Chondrocyte (in vitro differentiated cells): ENCODE measurements at regions not wholly inside any gene's neighbourhood (a gene's known extent, or its start where the extent isn't known, plus 50 kb on each side); places are given as distances from the start of the nearest gene placed in this dataset.
"Not testable (repeated sequence)": the region's sequence is repeated elsewhere in the genome, so short reads cannot be mapped to it uniquely, and the experiment has no call there.

Source experiments
- DNase-seq: peaks from one replicate; pipeline ENCODE4 v3.0.0; 2021; ENCODE audit warnings: mixed read lengths, low spot score
- H3K27ac Mint-ChIP-seq: one replicate; pipeline ENCODE4 v1.8.0; 2021; ENCODE audit warnings: mild to moderate bottlenecking, moderate library complexity, mixed read lengths; ENCODE audit not compliant: unreplicated experiment
- H3K27me3 Mint-ChIP-seq: 2 replicates; pipeline ENCODE4 v1.8.0; 2021; ENCODE audit warnings: low read depth, mixed read lengths
- H3K36me3 Mint-ChIP-seq: 2 replicates; pipeline ENCODE4 v1.8.0; 2021; ENCODE audit warnings: low read depth, mixed read lengths
- H3K4me1 Mint-ChIP-seq: 2 replicates; pipeline ENCODE4 v1.8.0; 2021; ENCODE audit warnings: low read depth, mild to moderate bottlenecking, mixed read lengths
- H3K4me3 Mint-ChIP-seq: one replicate; pipeline ENCODE4 v1.8.0; 2021; ENCODE audit warnings: mild to moderate bottlenecking, moderate library complexity, mixed read lengths; ENCODE audit not compliant: unreplicated experiment
- H3K9me3 Mint-ChIP-seq: 2 replicates; pipeline ENCODE4 v1.8.0; 2021; ENCODE audit warnings: low read depth, mixed read lengths
- CTCF ChIP-seq: fragments of 200-600 bp; sonication (generic); IDR thresholded peaks from 2 replicates; pipeline ENCODE4 v1.5.0; 2021; ENCODE audit warnings: antibody characterized with exemption, mild to moderate bottlenecking, moderate library complexity

DNA sequence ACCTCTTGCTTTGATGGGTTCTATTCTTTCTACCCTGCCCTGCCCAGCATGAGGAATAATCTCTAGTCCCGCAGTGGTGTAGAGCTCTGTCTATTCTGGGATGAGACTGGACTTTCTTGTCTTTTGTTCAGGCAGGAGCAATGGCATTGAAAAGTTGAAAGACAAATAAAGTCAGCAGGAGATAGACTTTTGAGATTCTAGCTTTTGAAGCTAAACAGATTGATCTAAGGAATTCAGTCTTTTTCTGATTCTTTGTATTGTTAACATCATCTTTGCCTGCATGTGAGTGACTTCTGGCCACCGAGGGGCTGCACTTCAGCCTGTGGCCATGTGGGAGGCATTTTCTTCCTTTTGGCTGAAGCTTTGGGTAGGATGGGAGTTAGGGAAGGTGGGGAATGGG lies 132.4 kb downstream of the MRPL57 start:
- TF ChIP-seq CTCF: no peak
- no peak overlapping the region for H3K27ac Mint-ChIP-seq
- H3K4me3 Mint-ChIP-seq: no peak overlapping the region
- peaks cover 2% of the 10 kb centered on the region for H3K9me3 Mint-ChIP-seq
- no peaks in the 10 kb centered on the region for H3K4me1 Mint-ChIP-seq
- no peak for DNase-seq
- H3K36me3 Mint-ChIP-seq: peaks cover 10% of the 10 kb centered on the region
- H3K27me3 Mint-ChIP-seq: no peaks in the 10 kb centered on the region

- Mint-ChIP-seq H3K9me3 (peaks cover 2% of the 10 kb centered on the region), H3K36me3 (peaks cover 7% of the 10 kb centered on the region), H3K27me3 (no peaks in the 10 kb centered on the region), H3K27ac (no peak overlapping the region), H3K4me3 (no peak overlapping the region), H3K4me1 (no peaks in the 10 kb centered on the region)
- no peak for DNase-seq
- TF ChIP-seq CTCF: no peak
Observed at GRCh38 chr13:21309542-21310172, 133.2 kb downstream of the MRPL57 start.

GRCh38 chr13:21310220-21310619 lies 133.8 kb downstream of the MRPL57 start:
- Mint-ChIP-seq H3K27ac (no peak overlapping the region), H3K9me3 (peaks cover 2% of the 10 kb centered on the region), H3K36me3 (peaks cover 7% of the 10 kb centered on the region), H3K4me3 (no peak overlapping the region), H3K4me1 (no peaks in the 10 kb centered on the region), H3K27me3 (no peaks in the 10 kb centered on the region)
- DNase-seq: no peak
- TF ChIP-seq CTCF: no peak

- H3K4me1 Mint-ChIP-seq, H3K27ac Mint-ChIP-seq: not testable (repeated sequence)
Observed at GRCh38 chr13:21314976-21315375, 138.5 kb downstream of the MRPL57 start.

GRCh38 chr13:21316376-21316775 lies 139.9 kb downstream of the MRPL57 start:
- DNase-seq: no peak
- no peaks in the 10 kb centered on the region for H3K27me3 Mint-ChIP-seq

More at GRCh38 chr13:21314976-21315375, 138.5 kb downstream of the MRPL57 start:
- H3K27me3 Mint-ChIP-seq, H3K4me3 Mint-ChIP-seq, H3K36me3 Mint-ChIP-seq, DNase-seq, H3K9me3 Mint-ChIP-seq: not testable (repeated sequence)

More at GRCh38 chr13:21316376-21316775, 139.9 kb downstream of the MRPL57 start:
- H3K4me1 Mint-ChIP-seq: no peaks in the 10 kb centered on the region
- no peak overlapping the region for H3K4me3 Mint-ChIP-seq
- peaks cover 4% of the 10 kb centered on the region for H3K36me3 Mint-ChIP-seq
- no peak for TF ChIP-seq CTCF
- no peak overlapping the region for H3K27ac Mint-ChIP-seq
- peaks cover 7% of the 10 kb centered on the region for H3K9me3 Mint-ChIP-seq
